Daoy (cell line): ENCODE measurements at regions not wholly inside any gene's neighbourhood (a gene's known extent, or its start where the extent isn't known, plus 50 kb on each side); places are given as distances from the start of the nearest gene placed in this dataset.
"Not testable (repeated sequence)": the region's sequence is repeated elsewhere in the genome, so short reads cannot be mapped to it uniquely, and the experiment has no call there.

Experiments
- DNase-seq: peaks from one replicate; pipeline ENCODE4 v3.0.0-alpha.2; 2015; ENCODE audit warnings: low read depth

DNA sequence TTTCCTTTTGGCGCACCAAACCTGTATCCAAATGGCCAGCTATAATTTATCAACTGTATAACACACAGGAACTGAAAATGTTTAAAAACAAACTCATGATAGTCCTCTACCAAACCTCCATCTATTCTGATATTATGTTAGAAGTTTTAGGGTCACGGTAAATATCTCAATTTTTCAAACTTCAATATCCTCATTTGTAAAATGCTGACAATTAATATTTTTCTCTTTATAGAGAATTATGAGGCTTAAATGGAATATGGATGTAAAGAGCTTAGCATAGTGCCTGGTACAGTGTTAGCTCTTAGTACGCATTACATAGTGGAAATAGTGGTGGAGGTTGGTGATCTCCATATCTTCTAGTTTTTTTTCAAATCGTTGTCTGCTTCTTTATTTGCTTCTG lies 917.6 kb downstream of the TLE4 start:
- no peak for DNase-seq

DNA sequence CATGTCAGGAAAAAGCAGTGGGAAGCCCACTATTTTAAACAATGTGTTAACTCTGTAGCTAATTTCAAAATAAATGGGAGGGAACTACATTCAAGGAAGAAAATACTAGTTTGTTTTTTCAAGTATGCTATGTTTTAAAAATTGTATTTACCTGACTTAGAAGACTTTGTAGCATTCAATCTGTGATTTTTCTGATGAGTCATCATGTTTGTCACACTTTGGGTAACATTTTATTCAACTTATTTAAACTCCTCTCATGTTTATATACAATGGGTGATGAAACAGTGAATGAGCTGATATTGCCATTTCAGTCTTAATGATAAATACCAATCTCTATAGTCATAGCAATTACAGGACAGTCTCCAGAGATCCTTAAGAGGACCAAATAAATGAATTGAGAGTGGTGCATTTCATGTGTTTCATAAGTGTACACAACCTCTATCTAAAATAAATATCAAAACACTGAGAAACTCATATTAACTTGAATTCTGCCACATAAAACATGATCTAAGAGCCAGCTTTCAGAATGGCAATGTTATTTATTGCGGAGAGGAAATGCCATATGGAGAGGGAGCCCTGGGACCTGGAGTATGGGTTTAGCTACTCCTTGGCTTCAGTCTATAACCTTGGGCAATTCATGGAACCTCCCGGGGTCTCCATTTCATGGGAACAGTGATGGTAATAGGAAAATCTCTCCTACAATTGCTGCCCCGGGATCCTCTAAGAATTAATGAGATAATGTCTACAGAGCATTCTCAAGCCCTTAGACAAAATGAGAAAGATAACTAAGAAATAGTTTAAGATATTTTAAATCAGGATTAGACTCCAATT lies 913.9 kb downstream of the TLE4 start:
- no peak for DNase-seq

DNA sequence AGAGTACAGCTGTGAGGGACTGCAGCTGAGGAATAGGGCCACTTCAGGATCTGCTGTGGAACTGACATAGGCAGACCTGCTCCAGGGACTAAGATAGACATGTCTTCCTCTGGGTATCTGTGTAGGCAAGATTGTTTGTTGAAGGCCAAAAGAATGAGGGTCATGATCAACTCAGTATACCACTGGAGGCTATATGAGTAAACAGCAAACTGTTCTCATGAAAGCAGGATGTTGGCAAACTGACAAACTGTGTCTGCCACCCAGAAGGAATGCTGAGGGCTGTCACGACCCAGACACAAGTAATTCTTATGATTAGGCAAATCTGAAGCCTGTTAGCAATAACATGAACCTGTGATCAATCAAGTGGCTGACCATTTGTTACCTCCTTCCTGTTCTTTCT lies 910.5 kb downstream of the TLE4 start:
- DNase-seq, result not testable (repeated sequence)

DNA sequence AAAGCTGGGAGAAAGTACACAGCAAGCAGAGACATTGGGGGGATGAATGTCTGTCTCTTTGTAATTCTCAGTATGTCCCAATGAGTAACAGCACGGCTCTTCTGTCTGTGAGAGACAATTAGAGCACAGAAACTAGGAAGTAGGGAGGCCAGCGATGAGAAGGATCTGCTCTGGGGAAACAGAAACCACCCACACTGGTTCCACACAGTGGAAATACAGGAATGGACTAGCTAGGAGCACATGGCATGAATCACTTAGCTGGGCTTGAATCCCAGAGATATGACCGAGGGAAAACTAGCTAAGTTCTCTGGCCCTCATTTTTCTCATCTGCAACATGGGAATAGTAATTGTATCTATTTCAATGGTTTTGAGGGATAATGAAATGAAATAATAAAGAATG lies 895.9 kb downstream of the TLE4 start:
- no peak for DNase-seq

DNA sequence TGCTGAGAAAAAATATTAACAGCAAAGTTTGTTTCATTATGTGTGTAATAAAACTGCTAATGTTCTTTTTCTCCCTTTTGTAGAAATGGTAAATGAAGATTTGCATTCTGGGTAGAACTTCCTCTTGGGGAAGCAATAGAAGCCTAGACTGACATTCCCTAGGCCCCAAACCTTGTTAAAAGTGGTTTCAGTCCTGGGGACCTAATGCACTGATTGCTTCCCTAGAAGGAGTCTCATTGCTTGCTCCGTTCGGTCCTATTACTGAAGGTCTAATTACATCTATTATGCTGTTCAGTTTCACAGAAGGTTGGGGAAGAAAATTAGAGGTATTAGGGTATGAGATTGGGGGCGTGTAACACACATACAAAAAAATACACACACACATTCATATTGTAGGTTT lies 893.8 kb downstream of the TLE4 start:
- no peak for DNase-seq

DNA sequence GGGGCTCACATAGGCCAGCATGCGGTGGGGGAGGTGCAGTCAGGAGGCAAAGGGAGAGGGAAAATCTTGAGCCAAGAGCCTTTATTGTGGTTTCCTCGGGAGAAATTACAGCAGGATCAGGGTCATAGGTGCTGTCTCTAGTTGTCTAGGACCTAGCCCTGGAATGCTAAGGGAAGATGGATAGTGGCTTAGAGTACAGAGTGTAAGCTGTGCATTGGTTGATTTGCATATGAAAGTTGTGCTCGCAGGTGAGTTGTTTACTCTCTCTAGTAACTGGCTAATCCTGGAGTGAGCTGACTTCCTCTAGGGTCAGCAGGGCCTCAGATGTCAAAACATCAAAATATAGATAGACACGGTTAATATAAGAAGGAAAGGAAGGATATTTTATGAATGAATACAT lies 877.7 kb downstream of the TLE4 start:
- no peak for DNase-seq

DNA sequence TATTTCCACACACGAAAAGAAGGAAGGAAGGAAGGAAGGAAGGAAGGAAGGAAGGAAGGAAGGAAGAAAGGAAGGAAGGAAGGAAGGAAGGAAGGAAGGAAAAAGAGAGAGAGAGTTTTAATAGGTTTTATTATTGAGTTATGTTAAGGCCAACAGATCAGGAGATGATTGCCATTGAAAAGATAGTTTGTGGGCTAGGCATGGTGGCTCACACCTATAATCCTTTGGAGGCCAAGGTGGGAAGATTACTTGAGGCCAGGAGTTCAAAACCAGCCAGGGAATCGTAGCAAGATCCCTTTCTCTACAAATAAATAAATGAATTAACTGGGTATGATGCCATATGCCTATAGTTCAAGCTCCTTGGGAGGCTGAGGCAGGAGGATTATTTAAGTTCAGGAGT lies 877.2 kb downstream of the TLE4 start:
- DNase-seq, result no peak

DNA sequence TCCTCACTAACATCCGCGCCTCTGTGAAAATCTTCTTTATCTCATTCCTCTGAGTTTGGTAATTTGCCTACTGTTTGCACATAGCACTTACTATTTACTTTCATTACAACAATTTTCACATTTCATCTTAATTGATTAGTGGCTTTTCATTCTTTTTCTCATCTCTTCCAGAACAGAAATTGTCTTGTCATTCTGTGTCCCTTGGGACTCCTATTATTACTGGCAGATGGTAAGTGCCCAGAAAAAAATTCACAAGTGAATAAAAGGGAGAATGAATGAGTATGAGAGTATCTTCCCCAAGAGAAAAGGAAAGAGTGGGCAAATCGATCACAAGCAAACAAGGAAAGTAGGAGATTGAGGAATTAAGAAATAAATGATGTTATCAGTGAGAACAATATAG lies 876.1 kb downstream of the TLE4 start:
- no peak for DNase-seq

DNA sequence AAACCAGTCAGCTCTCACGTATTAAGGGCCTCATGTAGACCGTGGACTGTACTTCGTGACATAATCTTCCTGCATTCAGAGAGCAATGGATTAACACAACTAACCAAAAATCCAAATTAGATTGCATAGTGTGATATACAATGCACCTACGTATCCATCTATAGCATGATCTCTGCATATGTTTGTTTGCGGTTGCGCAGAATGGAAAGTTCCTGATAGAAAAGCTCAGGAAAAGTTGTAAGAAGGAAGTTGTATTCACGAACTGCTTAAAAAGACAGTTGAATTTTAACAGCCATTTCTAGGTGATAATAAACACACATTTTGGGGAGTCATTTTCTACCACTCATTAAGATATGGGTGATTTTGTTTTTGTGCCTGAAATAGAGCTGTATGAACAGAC lies 869.0 kb downstream of the TLE4 start:
- DNase-seq, result no peak

DNA sequence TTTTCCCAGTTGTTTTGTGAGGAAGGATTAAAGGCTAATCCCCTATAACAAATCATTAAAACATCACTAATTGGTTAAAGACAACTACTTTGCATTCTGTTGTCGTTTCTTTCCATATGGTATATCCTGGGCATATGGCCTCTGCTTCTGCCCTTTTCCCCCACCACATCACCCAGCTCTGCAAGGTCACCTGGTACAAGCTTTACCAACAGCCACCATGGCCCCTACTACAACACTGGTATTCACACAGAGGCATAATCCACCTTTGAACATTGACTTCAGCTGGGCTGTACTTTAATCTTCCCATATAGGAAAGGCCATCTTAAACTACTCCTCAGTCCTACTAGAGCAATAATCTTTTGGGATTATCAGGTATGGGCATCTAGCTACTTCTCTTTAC lies 866.1 kb downstream of the TLE4 start:
- no peak for DNase-seq

DNA sequence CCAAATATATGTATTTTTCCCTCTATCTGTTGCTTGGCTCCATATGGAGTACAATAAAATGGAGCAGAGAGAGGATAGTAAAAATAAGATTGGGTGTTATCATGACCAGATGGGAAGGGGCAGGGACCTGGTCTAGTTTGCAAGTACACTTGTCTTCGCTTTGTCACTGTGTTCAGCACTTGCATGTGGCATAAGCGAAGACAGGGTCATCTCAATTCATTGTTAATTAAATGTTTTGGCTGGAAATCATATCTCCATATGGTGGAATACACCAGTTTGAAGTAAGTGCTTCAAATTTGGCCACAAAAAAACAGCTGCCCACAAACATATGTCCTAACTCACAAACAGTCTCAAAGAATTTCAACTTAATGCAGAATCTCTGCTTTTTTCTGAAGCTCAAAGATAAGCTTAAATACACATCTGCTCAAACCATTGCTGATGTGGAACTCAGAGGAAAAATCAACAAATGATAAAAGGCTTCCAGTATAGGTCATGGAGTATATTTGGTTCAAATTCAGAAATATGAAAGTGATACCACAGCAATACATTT lies 865.4 kb downstream of the TLE4 start:
- DNase-seq, result no peak

DNA sequence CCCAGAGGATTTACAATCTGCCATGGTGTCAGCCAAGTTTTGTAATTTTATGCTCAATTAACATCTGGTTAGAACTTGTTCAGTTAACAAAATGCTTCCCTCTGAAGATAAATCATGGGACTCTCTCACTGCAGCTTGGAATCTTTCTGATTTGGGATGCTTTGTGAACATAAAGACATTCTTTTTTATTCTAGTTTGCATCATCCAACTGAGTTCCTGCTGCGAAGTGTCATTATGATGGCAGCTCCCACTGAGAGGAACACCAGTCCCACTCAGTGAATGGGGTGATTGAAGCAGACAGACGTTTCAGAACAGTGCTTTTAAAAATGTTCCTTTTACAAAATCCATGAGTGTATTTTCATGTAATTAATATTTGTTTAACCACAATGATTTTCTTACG lies 863.8 kb downstream of the TLE4 start:
- no peak for DNase-seq

DNA sequence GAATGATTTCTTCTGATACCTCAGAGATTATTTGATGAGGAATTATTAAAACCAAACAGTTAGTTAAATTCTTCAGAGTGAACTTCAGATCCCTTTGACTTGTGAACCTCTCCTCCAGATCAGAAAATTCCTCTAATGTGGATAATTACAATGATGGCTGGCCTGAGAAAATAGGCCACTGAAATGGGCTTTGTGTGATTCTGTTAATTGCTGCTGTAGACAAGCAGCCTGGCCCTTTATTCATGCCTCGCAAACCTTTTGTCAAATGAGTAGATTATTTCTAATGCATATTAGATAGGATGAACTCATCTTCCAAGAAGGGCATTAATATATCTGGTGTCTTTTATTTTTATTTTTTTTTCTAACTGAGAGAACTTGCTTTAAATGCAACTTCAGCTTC lies 855.2 kb downstream of the TLE4 start:
- no peak for DNase-seq

DNA sequence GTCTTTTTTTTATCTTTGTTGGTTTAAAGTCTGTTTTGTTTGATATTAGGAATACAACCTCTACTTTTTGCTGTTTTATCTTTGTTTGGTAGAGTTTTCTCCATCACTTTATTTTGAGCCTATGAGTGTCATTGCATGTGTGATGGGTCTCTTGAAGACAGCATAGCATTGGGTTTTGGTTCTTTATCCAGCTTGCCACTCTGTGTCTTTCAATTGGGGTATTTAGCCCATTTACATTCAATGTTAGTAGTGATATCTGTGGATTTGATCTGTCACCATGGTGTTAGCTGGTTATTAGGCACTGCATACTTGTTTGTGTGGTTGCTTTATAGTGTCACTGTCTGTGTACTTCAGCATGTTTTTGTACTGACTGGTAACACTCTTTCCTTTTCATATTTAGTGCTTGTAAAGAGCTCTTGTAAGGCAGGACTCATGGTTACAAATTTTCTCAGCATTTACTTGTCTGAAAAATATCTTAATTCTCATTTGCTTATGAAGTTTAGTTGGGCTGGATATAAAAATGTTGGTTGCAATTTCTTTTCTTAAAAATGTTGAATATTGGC lies 845.5 kb downstream of the TLE4 start:
- no peak for DNase-seq

DNA sequence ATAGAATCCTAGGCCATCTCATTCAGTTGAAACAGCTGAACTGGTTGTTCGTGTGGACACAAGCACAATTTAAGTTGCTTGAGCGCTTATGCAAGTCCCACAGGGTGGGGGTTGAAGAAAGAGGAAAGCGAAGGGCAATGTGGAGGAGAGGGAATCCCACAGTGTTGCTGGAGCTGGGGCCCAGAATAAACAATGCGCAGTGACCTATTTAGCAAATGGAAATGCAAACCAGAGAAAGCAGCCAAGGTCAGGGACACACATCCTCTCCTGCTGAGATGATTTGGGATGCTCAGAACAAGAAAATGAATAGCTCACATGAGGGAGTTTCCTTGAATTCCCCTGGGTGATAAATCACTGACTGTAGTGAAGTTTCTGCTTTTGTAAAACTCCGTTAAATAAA lies 838.3 kb downstream of the TLE4 start:
- no peak for DNase-seq

DNA sequence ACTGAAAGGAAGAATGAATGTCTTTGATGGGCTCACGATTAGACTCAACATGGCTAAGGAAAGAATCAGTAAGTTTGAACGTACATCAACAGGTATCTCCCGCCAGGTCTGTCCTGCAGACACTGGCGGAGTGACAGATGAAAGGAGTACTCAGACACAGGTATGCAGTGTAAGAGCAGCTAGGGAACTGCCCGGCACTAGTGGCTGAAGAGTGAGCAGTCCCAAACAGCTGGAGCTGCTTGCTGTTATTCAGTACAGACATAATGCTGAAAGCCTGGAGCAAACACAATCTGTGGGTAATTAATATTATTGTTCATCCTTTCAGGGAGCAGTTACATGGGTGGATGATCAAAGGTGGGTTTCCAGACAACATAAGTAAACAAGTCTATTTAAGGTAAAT lies 835.5 kb downstream of the TLE4 start:
- DNase-seq, result no peak

DNA sequence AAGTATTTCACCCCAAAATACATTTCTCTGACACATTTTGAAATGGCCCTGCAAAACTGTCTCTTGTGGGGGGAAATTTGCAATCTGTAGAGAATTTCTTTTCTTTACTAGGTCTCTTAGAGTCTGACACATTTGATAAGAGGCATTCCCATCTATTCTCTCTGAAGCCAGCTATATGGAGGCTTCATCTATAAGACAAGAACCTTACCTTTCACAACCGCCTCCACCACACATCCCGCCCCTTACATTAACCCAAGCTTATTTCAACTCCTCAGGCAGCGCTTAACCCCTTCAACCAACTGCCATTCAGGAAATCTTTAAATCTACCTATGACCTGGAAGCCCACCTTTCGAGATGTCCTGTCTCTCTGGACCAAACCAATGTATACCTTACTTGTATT lies 829.5 kb downstream of the TLE4 start:
- DNase-seq, result no peak

DNA sequence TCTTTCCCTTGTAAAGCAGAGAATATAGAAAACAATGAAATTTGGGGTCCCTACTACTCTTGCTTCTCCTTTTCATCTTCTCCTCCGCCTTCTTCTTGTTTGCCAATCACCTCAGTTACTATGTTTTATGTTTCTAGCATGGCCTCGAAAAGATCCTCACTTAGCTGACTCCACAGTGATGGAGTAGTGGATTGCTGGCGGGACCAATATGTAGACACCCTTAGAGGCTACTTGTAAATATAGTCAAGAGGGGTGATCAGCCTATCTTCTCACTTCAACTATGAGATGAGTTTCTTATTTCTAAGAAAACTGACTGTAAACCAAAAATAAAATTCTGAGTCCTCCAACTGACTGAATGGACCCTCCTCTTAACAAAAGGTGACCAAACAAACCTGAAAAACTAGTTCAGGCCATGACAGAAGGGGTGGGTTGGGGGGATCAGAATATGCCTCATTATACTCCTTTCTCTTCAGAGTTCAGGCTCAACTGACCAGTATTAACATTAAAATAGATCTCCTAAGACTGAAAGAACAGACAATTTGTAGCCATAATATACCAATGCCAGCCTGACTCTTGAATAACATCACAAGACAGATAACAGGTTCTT lies 829.0 kb downstream of the TLE4 start:
- no peak for DNase-seq

DNA sequence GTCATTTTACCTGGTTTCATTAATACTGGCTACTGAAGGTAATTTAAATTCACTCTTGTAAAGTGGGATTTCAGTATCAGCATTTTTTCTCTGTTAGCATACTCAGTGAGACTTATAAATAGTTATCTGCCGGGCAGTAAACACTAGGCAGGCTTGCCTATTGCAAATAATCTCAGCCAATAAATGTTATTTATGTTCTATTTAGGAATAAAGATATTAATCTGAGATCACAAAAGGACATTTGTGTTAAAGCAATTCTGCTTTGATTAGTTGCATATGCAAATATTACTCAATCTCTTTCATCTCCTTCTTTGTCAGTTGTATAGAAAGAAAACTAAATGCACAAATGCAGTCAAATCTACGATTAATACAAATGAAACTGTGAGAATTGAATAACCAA lies 827.8 kb downstream of the TLE4 start:
- no peak for DNase-seq

DNA sequence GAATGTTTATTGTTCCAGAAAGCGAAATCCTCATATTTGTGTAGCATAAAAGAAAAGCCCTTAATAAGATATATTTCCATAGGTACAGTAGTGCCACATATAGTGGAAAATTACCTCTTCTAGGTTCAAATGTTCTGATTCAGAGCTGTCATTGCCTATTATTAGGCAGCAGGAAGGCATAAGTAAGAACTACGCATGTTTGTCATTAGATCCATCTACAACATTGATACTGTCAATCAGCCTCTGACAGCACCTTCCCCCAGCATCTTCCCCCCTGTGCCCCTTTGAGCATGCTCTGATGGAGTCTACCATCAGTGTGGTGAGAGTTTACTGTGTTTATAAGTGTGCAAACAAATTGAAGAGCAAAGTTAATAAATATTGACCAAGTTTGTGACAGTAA lies 816.1 kb downstream of the TLE4 start:
- no peak for DNase-seq

DNA sequence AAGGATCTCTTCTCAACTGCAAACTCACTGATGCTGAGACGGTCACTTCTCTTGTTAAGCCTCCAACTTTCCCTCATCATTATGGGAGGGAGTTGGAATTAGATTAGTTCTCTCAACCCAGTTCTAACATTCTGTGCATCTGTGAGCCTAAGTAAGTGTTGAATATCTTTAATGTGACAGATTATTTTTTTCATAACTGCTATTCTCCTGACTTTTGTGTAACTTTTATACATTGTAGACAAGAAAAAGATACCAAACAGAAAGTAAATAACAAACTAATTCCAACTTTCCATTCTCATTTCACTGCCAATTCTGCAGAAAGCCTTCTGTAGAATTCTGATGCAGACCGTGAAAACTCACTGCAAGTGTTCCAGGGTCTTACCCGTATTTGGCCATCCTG lies 813.5 kb downstream of the TLE4 start:
- no peak for DNase-seq

DNA sequence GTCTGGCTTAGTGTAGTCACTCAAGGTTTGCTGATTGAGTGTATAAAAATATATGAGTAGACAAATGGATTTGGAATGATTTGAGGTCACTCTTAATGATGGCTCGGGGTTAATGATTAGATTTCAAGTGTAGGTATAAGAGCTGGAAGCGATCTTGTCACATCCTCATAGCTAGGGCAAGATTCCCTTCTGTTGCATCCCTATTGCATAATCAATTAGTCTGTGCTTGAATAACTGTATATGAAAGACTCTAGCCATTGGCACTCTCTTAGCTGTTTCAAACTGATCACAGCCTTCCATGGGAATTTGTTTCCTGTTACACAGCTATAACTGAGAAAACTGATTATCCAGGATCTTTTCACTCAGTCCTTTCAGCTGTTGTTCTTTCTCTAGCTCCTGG lies 811.6 kb downstream of the TLE4 start:
- no peak for DNase-seq

DNA sequence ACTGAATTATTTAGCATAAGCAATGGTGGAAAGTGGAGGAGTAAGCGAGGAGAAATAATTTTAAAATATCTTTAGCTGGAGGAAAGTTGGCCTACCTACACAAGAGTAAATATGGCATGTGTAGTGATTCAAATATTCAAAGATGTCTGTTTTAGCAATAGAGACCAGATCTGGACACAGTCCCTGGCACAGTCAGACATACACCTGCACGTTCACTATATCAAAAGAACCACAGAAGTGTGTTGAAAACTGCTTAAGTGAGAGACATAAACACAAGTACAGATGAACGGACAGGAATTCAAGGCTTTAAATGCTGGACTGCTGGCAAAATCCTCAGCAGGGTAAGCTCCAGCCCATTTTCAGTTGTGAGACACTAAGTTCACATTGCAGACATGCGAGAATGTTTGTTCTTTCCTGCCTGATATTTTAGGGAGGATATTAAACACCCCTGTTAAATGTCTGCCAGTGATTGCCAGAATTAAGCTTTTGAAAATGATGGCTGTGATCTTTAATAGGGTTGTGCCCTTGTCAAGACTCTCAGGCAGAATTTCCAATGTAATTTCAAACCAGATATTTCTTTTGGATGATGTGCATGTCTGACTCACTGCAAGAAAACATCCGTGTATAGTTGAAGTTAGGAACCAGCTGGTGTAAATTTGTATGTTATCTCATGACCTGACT lies 810.6 kb downstream of the TLE4 start:
- DNase-seq, result no peak
